Activated naive CD4-positive, alpha-beta T cell treated with anti-CD3 and anti-CD28 coated beads, Interleukin-2, amount 50 U/mL, for 24 hours (primary cell): ENCODE measurements at regions not wholly inside any gene's neighbourhood (a gene's known extent, or its start where the extent isn't known, plus 50 kb on each side); places are given as distances from the start of the nearest gene placed in this dataset.

Experiments used
- H3K27ac Mint-ChIP-seq: one replicate; pipeline ENCODE4 v1.8.0; 2021; ENCODE audit warnings: mild to moderate bottlenecking, mixed read lengths
- H3K27me3 Mint-ChIP-seq: one replicate; pipeline ENCODE4 v1.8.0; 2021; ENCODE audit warnings: mixed read lengths
- H3K36me3 Mint-ChIP-seq: one replicate; pipeline ENCODE4 v1.8.0; 2021; ENCODE audit warnings: mixed read lengths
- H3K4me1 Mint-ChIP-seq: one replicate; pipeline ENCODE4 v1.8.0; 2021; ENCODE audit warnings: mixed read lengths
- H3K4me3 Mint-ChIP-seq: one replicate; pipeline ENCODE4 v1.8.0; 2021; ENCODE audit warnings: mild to moderate bottlenecking, mixed read lengths
- H3K9me3 Mint-ChIP-seq: one replicate; pipeline ENCODE4 v1.8.0; 2021; ENCODE audit warnings: mixed read lengths

DNA sequence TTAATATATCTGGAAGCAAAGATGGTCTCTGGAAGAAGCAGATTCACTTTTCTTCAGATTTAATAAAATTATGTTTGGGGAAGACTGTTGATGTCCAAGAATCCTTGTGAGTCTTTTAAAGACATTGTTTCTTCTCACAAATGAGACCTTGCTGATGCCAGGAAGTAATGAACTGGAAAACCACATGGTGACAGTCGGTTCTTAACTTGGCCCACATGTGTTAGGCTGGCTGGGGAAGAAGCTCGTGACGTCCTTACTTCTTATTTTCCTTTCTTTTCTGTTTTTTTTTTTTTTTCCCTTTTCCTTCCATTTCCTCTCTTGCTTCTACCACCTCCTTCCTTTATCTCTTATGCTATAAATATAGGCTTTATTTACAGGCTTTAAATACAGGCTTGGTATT, 950.2 kb downstream of the BCL11B start:
- Mint-ChIP-seq H3K4me3 (no peak overlapping the region), H3K27me3 (no peaks in the 10 kb centered on the region), H3K27ac (peak overlapping the region; percentile 62), H3K9me3 (peaks cover 17% of the 10 kb centered on the region), H3K36me3 (peaks cover 5% of the 10 kb centered on the region), H3K4me1 (peaks cover 33% of the 10 kb centered on the region)

DNA sequence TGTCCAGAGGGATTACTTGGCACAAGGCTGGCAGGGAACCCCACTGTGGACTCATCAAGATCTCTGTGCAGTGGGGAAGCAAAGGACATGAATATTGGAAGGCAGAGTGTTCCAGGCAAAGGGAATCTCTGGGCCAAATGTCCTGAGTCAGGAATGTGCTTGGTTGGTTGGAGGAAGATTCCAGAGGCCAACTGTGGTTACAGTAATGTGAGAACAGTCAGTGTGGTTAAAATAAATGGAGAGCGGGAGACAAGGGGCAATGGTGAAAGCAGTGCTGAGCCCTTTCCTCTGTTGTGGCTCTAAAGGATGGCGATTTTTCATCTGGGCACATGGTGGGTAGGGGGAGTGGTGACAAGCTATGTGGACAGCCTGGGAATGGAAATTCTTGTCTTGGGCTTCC, 948.2 kb downstream of the BCL11B start:
- H3K9me3 Mint-ChIP-seq, result peaks cover 15% of the 10 kb centered on the region
- H3K4me1 Mint-ChIP-seq, result peaks cover 33% of the 10 kb centered on the region
- H3K4me3 Mint-ChIP-seq, result no peak overlapping the region
- no peak overlapping the region for H3K27ac Mint-ChIP-seq
- no peaks in the 10 kb centered on the region for H3K27me3 Mint-ChIP-seq
- H3K36me3 Mint-ChIP-seq, result peaks cover 5% of the 10 kb centered on the region

- no peak overlapping the region for H3K27ac Mint-ChIP-seq
- H3K36me3 Mint-ChIP-seq, result peaks cover 2% of the 10 kb centered on the region
- H3K9me3 Mint-ChIP-seq, result peaks cover 7% of the 10 kb centered on the region
- H3K4me3 Mint-ChIP-seq, result no peak overlapping the region
- peaks cover 33% of the 10 kb centered on the region for H3K4me1 Mint-ChIP-seq
- no peaks in the 10 kb centered on the region for H3K27me3 Mint-ChIP-seq
Observed at GRCh38 chr14:98325761-98326160, 946.2 kb downstream of the BCL11B start.

- Mint-ChIP-seq H3K36me3 (peaks cover 1% of the 10 kb centered on the region), H3K27me3 (no peaks in the 10 kb centered on the region), H3K4me1 (peaks cover 13% of the 10 kb centered on the region), H3K4me3 (no peak overlapping the region), H3K9me3 (peaks cover 7% of the 10 kb centered on the region), H3K27ac (no peak overlapping the region)
Observed at GRCh38 chr14:98328496-98328895, 943.5 kb downstream of the BCL11B start.

DNA sequence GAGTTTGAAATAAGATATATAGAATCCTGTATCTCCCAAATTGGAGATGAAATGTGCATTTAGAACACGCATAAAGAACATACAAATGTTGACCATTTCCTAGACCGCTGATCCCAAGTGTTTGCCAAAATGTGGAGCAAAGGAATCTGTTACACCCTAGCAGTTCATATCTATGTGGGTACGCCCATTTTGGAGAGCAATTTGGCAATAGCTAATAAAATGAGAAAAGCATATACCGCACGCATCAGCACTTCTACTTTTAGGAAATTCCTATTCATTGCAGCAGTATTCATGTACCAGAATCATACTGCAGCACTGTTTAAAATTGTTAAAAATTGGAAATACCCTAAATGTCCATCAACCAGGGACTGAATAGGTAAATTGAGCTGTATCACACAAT, 937.8 kb downstream of the BCL11B start:
- Mint-ChIP-seq H3K27me3 (no peaks in the 10 kb centered on the region), H3K9me3 (peaks cover 7% of the 10 kb centered on the region), H3K4me1 (peaks cover 11% of the 10 kb centered on the region), H3K27ac (no peak overlapping the region), H3K4me3 (no peak overlapping the region), H3K36me3 (peaks cover 2% of the 10 kb centered on the region)

GRCh38 chr14:98341211-98341610, 930.8 kb downstream of the BCL11B start:
- peaks cover 11% of the 10 kb centered on the region for H3K4me1 Mint-ChIP-seq
- H3K27ac Mint-ChIP-seq, result no peak overlapping the region
- H3K4me3 Mint-ChIP-seq, result no peak overlapping the region
- H3K27me3 Mint-ChIP-seq, result no peaks in the 10 kb centered on the region
- no peaks in the 10 kb centered on the region for H3K36me3 Mint-ChIP-seq
- H3K9me3 Mint-ChIP-seq, result peaks cover 8% of the 10 kb centered on the region

GRCh38 chr14:98345161-98345560, 926.8 kb downstream of the BCL11B start:
- H3K36me3 Mint-ChIP-seq, result no peaks in the 10 kb centered on the region
- H3K27ac Mint-ChIP-seq, result no peak overlapping the region
- no peaks in the 10 kb centered on the region for H3K9me3 Mint-ChIP-seq
- H3K4me1 Mint-ChIP-seq, result peaks cover 18% of the 10 kb centered on the region
- H3K4me3 Mint-ChIP-seq, result no peak overlapping the region
- H3K27me3 Mint-ChIP-seq, result no peaks in the 10 kb centered on the region

GRCh38 chr14:98347686-98348085, 924.3 kb downstream of the BCL11B start:
- Mint-ChIP-seq H3K27me3 (no peaks in the 10 kb centered on the region), H3K4me3 (no peak overlapping the region), H3K9me3 (no peaks in the 10 kb centered on the region), H3K36me3 (no peaks in the 10 kb centered on the region), H3K4me1 (peaks cover 34% of the 10 kb centered on the region), H3K27ac (no peak overlapping the region)

DNA sequence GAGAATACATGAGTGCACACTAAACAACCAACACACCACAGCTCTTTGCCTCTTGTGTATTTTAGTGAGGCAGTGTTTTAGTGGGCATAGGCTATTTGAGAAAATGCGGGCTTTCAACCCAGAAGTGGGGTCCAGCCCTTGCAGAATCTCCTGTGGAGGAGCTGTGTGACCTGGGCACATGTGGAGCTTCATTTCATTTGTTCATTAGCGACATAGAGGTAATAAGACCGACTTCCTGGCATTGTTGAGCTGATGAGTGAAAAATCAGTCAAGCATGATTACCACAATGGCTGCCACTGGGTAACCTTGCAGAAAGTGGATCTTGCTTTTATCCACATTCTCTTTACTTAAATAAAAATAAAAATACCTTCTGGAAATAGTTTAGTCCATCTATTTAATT, 923.5 kb downstream of the BCL11B start:
- Mint-ChIP-seq H3K27me3 (no peaks in the 10 kb centered on the region), H3K36me3 (no peaks in the 10 kb centered on the region), H3K4me1 (peaks cover 34% of the 10 kb centered on the region)

DNA sequence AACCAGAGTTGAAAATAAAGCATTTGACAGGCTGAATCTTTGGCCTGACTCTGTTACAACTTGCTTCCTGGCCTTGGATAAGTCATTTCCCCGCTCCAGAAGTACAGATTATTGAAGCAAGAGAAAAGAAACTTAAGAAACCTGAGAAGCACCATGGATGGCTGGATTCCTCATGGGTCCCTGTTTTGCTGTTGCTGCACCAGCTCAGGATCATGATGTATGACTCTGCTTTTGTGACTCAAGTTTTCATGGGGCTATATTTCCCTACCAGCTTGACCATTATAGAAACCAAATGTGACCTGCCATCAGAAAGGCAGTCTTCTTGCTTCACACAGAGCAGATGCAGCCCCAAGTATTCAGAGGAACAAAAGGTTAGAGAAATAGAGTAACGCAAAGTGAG, 921.8 kb downstream of the BCL11B start:
- peaks cover 28% of the 10 kb centered on the region for H3K4me1 Mint-ChIP-seq
- H3K9me3 Mint-ChIP-seq, result no peaks in the 10 kb centered on the region
- H3K27ac Mint-ChIP-seq, result no peak overlapping the region
- no peak overlapping the region for H3K4me3 Mint-ChIP-seq
- no peaks in the 10 kb centered on the region for H3K36me3 Mint-ChIP-seq
- no peaks in the 10 kb centered on the region for H3K27me3 Mint-ChIP-seq

More for the DNA sequence above, 923.5 kb downstream of the BCL11B start:
- H3K4me3 Mint-ChIP-seq, result no peak overlapping the region
- no peak overlapping the region for H3K27ac Mint-ChIP-seq
- no peaks in the 10 kb centered on the region for H3K9me3 Mint-ChIP-seq

GRCh38 chr14:98364961-98365360, 907.0 kb downstream of the BCL11B start:
- Mint-ChIP-seq H3K27ac (peak overlapping the region; percentile 3), H3K9me3 (peaks cover 13% of the 10 kb centered on the region), H3K4me1 (peaks cover 38% of the 10 kb centered on the region), H3K36me3 (peaks cover 3% of the 10 kb centered on the region), H3K4me3 (no peak overlapping the region), H3K27me3 (no peaks in the 10 kb centered on the region)

DNA sequence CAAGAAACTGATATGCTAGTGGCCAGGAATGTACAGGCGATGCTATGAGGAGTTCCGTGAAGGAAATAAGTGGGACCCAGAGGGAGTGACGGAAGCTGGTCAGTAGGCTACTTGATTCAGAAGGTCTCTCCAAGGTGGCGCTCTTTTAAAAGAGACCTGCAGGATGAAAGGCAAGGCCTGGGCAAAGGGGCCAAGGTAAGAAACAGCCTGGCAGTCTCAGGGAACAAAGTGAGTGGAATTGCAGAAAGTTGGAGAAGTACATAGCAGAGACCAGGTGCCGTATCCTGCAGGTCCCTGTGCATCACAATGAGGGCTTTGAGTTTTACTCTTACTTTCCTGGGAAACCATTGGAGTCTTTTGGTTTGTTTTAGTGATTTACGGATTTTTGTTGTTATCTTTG, 905.6 kb downstream of the BCL11B start:
- Mint-ChIP-seq H3K9me3 (peaks cover 6% of the 10 kb centered on the region), H3K4me1 (peaks cover 43% of the 10 kb centered on the region), H3K36me3 (peaks cover 3% of the 10 kb centered on the region), H3K27ac (no peak overlapping the region), H3K27me3 (no peaks in the 10 kb centered on the region), H3K4me3 (no peak overlapping the region)

DNA sequence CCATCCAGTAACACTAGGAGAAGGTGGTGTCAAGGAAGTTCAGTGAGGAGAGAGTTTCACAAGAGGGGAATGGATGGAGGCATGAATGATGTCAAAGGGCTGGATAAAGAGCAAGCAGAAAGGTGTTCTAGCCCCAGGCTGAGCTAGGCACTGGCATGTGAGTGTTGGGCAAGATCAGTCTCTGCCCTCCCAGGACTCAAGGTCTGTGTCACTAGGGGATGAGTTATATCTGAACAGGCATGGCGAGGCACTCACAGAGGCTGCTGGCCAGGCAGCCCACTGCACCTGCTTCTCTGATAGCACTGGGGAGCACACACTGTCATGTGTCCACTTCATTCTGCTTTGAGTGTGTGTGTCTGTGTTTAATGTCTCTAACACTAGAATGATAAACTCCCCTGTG, 903.8 kb downstream of the BCL11B start:
- Mint-ChIP-seq H3K4me1 (peaks cover 51% of the 10 kb centered on the region), H3K4me3 (no peak overlapping the region), H3K27ac (no peak overlapping the region), H3K36me3 (peaks cover 3% of the 10 kb centered on the region), H3K27me3 (no peaks in the 10 kb centered on the region), H3K9me3 (peaks cover 6% of the 10 kb centered on the region)

DNA sequence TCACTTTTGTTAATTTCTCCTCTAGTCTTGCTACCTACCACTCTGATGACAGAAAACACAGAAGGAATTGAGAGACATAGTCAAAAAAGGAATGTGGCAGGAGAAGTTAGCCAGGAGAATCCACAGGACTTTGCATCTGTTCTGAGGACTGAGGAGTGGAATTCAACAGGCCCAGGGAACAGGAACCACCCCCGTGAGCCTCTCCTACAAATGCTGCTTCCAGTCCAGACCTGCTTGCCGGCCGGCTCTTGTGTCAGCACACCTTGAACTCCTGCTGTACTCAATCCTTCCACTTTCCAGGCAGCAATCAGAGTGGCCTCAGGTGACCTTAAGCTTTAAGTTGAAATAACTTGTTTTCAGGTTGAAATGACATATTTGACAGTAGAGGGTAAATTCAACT, 903.1 kb downstream of the BCL11B start:
- Mint-ChIP-seq H3K36me3 (peaks cover 3% of the 10 kb centered on the region), H3K27ac (peak overlapping the region; percentile 44)

GRCh38 chr14:98369344-98369743, 902.7 kb downstream of the BCL11B start:
- Mint-ChIP-seq H3K4me1 (peaks cover 54% of the 10 kb centered on the region), H3K27ac (peak overlapping the region; percentile 44), H3K36me3 (peaks cover 3% of the 10 kb centered on the region), H3K27me3 (no peaks in the 10 kb centered on the region), H3K9me3 (peaks cover 6% of the 10 kb centered on the region), H3K4me3 (no peak overlapping the region)

More for the DNA sequence above, 903.1 kb downstream of the BCL11B start:
- Mint-ChIP-seq H3K9me3 (peaks cover 6% of the 10 kb centered on the region), H3K27me3 (no peaks in the 10 kb centered on the region), H3K4me1 (peaks cover 54% of the 10 kb centered on the region), H3K4me3 (peak overlapping the region; percentile 4)

- H3K27me3 Mint-ChIP-seq, result no peaks in the 10 kb centered on the region
- H3K36me3 Mint-ChIP-seq, result peaks cover 3% of the 10 kb centered on the region
Observed at GRCh38 chr14:98370352-98370751, 901.6 kb downstream of the BCL11B start.

GRCh38 chr14:98371141-98371540, 900.9 kb downstream of the BCL11B start:
- Mint-ChIP-seq H3K27me3 (no peaks in the 10 kb centered on the region), H3K27ac (no peak overlapping the region), H3K4me1 (peaks cover 47% of the 10 kb centered on the region), H3K4me3 (no peak overlapping the region), H3K9me3 (peaks cover 6% of the 10 kb centered on the region), H3K36me3 (peaks cover 3% of the 10 kb centered on the region)

More at GRCh38 chr14:98370352-98370751, 901.6 kb downstream of the BCL11B start:
- Mint-ChIP-seq H3K4me3 (no peak overlapping the region), H3K4me1 (peaks cover 48% of the 10 kb centered on the region), H3K27ac (no peak overlapping the region), H3K9me3 (peaks cover 6% of the 10 kb centered on the region)
